HG03045 (cell line): ENCODE measurements at regions not wholly inside any gene's neighbourhood (a gene's known extent, or its start where the extent isn't known, plus 50 kb on each side); places are given as distances from the start of the nearest gene placed in this dataset.
"Not testable (repeated sequence)": the region's sequence is repeated elsewhere in the genome, so short reads cannot be mapped to it uniquely, and the experiment has no call there.

ENCODE experiments used
- ATAC-seq: cut with Tn5 transposase; IDR thresholded peaks from one replicate; pipeline ENCODE4 v1.9.1; 2021; ENCODE audit warnings: mild to moderate bottlenecking, moderate library complexity; ENCODE audit not compliant: unreplicated experiment

DNA sequence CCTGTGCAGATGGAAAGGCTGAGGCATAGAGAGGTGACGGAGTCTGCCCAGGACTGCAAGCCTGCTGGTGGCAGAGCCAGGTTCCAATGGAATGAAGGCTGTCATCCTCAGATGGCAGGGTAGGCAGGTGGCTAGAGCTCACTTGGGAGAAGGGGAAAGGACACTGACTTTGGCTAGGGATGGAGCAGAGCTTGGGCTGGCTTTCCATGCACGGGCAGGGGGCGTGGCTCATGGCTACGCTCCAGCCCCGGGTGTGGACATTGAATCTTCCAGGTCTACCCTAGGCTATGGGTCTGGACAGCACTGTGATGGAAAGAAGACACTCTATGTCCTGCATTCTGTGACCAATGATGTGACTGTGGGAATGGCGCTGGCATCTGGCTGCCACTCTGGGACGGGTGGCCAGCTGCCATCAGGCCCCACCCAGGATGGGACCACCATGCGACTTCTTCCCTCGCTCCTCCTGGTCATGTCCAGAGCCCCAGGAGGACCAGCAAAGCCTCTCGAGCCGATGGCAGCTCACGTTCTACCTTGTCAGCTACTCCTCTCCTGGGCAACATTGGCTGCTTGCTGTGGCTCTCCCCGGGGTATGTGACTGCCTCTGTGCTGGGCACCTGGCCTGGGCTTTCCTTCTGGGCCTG is 398.7 kb downstream of the TMEM121 start:
- no peak for ATAC-seq

DNA sequence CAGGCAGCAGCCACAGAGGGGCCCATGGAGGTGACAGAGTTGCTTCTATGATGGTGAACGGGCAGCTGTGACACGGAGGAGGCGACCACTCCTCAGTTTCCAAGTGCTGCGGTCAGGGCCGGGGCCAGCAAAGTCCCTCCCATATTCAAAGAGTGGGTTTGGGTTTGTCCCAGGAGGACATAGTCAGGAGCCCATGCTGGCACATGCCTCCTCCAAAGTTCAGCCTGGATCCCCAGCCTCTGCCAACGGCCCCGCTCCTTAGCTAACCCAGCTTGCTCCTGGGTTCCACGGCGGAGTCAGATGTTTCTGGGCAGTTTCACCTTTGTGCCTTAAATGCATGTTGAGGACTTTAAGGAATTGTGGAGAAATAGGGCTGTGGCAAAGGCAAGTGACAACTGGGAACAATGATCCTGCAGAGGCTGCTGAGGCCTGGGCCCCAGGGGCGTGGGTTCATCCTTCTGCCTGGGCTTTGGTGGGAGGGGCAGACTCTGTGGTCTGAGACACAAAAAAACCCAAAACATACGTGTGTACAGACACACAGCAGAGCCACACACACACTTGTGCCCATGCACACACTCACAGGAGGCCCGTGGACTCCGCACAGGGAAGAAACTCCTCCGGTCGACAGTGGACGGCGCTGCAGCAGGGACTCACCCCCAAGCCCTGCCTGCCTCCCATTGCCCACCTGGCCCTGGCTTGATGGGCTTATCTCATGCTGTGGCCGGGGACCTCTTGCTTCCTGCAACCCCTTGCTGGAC is 399.4 kb downstream of the TMEM121 start:
- ATAC-seq = no peak

DNA sequence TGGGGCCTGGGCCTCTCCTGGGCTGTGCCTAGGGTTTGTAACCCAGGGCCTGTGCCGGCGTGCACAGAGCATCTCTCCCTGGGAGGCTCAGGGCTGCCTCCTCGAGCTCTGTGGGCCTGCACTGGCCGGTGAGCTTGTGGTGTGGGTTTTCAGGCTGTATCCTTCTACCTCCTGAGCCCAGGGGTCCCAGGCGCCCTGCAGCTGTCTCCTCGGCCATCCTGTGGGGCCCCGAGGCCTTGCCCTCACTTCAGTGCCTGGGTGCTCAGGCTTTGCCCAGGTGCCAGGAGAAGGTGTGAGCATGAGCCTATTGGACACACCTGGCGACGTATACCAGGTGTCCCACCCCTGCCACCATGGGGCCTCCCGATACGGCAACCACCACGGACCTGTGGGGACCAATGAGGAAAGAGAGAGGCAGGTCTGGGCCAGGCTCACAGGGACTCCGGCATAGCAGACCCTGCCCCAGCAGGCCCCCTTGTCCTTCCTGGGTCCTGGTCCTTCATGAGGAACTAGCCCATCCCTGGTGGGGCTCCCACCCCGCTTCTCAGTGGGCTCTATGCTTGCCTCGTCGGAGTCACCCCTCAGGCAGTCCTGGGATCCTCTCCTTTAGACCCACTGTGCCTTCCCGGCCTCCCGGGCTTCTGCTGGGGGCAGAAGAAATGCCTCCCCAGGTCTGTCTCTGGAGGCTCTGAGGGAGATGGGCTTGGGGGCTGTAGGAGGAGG is 400.2 kb downstream of the TMEM121 start:
- ATAC-seq = no peak

DNA sequence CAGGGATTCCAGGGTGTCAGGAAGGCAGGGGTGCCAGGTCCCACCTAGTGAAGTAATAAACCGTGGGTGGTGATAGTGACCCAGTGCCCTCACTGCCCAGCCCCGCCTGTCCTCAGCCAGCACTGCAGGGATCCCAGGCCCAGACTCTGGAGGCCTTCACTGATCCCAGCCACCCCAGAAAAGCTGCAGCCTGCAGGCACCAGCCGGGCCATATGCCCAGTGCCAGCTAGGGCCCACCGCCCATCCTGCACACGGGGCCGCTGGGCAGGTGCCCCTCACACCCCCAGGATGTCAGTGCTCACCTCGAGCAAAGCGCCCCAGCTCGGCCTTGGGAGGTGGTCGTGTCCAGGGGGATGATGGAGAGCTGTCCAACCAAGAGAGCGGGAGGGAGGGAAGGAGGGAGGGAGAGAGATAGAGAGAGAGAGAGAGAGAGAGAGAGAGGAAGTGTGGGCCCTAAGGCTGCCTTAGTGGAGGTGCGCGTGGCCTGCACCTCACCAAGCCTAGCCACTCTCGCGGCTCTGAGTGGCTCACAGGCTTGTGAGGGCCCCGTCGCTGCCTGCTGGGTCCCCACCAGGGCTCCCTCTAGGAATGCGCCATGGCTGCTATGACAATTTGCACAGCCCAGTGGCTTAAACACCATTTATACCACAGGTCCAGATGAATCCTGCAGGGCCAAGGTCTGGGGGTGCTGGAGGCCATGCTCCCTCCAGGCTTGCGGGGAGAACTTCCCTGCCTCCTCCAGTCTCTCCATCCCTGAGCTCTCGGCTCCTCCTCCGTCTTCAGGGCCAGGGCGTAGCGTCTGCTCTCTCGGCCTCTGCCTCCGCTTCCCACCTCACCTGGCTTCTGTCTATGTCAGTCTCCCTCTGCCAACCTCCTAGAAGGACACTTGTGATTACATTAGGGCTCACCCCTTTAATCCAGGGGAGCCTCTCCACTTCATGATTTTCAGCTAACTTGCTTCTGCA is 401.0 kb downstream of the TMEM121 start:
- ATAC-seq = no peak

DNA sequence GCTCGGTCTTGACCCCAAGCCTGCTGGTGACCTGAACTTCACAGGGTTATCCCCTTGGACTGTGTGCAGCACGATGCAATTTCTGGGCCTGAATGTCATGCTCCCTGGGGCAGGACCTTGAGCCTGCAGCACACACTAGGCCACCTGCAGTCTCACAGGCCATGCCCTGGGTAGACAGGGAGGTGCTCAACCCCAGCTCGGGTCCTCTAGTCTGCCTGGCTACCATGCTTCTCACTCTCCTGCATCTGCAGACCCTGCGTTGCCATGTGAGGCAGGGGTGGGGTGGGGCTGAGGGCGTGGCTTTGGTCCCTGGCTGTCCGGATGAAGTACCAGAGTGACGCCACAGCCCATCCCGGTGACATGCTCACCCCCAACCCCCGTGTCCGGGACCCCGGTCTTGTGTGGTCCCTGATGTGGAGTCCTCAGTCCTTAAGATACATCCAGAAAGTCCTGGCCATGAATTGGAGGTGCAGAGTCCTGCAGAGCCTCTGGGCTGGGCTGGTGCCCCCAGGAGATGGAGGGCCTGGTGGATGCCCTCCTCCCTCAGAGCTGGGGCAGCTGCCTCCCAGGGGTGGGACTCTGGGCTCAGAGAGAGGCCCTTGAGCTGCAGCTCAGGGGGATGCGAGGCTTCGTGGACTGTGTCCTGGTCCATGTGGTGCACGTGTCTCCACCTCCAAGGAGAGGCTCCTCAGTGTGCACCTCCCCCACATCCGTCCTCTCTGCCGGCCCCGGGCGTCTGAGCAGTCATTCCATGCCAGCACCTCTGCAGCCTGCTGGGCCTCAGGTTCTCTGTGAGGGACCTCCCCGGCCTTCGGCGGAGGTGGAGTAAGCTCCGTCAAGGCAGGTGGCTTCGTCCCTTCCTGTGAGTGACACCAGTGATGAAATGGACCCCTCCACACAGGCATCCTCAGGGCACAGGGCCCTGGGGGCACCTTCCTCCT is 402.1 kb downstream of the TMEM121 start:
- ATAC-seq = not testable (repeated sequence)

DNA sequence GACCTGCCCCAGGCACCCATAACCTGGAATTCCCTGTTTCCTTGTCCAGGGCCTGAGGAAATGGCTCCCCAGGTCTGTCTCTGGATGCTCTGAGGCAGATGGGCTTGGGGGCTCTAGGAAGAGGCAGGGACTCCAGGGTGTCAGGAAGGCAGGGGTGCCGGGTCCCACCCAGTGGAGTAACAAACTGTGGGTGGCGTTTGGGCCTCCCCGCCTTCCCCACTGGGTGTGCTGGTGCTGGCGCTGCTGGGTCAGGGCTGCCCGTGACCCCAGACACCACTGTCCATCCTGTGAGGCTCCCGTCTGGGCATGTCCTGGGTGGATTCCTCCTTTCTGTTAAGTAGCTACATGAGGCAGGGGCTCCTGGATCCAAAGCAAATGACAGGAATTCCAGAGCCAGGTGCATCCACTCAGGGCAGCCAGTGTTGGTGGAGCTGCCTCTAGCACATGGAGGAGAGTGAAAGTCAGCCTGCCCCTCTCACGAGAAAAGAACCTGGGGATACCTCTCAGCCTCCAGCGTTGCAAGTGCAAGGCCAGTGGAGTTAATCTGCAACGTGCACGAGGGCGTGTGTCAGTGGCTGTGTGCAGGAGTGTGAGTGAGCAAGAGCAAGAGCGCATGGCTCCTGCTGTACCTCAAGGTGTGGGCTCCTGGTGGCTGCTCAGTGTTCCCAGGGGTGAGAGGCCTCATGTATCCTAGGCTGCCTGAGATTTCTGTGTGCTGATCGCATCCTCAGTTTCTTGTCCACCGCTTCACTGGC is 403.1 kb downstream of the TMEM121 start:
- no peak for ATAC-seq

DNA sequence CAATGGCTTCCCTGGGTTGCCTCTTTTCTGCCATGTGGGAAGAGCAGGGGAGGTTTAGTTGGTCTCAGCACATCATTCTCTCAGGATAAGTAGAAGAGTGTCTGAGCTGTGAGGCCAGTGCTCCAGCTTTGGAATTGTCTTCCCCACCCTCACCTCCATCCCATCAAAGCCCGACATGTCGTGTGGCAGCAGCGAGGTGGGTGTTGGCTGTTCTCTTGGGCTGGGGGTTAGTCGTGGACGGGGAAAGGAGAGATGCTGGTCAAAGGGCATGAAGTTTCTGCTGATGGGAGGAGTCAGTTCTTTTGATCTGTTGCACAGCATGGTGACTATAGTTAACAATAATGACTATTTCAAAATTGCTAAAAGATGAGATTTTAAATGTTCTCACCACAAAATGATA is 404.2 kb downstream of the TMEM121 start:
- no peak for ATAC-seq

DNA sequence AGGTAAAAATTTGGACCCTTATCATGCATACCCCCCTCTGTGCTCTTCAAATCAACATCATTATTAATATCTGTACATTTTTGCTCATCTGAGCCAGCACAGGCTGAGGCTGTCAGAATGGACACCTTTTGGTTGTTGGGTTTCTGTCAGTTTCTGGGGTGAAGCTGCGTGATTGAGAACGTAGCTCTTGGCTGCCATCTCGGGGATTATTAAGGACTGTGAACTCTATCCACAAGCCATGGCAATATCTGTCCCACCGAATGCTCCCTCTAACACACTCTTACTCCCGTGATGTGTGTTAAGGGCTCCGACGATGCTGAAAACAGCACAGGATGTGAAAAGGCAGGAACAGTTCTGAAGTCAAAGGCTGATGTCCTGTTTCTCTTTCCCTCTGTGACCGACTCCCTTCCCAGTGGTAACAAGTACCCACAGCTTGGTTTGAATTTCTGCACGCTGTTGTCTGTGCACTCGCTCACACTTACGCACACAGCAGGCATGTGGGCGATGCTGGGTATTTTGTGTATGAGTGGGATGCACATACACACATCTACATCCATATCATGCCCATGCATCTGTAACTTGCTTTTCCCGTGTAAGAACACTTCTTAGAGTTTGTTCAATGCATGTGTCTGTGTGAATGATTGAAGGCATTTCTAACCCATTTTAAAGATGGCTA is 405.6 kb downstream of the TMEM121 start:
- ATAC-seq = no peak

DNA sequence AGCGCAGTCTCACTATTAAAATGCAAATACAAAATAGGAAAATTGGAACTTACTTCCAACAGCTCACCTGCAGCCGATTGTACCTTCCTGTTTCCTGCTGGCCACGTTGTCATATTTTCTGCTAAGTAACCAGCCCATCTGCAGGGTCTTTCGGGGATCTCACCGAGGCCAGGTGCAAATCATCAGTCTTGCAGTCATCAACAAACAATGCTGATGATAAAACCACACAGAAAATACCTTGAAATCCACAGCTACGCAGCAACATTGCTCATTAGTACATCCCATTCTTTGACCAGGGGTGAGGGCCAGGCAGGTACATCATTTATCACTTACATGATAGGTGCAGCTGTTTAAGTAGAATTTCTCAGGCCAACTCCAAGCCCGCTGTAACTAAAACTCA is 406.9 kb downstream of the TMEM121 start:
- ATAC-seq = no peak

DNA sequence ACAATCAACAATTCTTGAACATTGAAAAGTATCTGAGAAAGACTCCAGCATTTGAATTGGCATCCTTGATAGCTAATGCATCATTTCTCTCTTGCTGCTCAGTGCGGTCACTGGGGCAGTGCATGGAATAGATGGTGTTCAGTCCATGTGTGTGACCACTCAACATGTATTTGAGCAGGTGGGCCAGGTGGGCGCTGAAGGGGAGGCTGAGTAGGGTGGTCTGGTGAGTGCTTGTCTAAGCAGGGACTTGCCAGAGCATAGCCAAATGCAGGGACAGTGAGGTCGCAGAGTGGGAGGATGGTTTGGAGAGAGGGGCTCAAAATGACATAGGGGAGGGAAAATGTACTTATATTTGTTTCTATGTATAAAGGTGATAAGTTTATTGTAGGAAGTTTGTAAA is 409.0 kb downstream of the TMEM121 start:
- ATAC-seq = no peak

DNA sequence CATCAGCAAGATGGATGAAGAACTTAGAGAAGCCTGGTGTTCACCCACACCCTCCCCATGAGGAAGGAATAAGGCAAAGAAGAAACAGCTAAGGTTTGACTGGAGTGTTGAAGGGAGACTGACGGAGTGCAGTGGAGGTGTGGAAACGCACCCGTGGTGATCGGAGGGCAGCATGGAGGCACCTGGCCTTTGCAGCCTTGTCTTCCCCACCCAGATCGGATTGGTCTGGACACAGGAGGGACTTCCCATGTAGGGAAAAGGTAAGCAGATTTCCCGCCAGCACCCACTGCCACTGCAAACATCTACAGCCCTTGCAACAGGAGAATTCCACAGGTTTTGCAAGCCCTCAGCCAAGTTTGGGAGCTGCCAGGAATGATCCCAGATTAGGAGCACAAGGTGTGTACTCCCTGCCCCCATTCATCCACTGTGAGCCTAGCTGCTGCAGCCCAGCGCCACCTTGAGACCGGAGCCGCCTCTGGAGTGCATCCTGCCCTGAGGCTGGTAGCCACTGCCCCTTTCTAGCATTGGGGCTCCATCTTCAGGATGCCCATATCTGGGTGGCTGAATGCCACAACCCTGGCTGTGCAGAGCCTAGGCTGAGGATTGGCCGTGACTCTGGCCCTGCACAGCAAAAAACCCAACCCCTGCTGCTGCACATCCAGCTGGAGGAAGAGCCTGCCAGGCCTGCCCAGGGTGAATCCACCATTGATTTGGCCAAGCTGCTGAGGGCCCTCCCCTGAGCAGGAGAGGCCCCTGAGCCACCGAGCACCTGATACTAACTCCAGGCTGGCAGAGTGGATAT is 411.1 kb downstream of the TMEM121 start:
- no peak for ATAC-seq

DNA sequence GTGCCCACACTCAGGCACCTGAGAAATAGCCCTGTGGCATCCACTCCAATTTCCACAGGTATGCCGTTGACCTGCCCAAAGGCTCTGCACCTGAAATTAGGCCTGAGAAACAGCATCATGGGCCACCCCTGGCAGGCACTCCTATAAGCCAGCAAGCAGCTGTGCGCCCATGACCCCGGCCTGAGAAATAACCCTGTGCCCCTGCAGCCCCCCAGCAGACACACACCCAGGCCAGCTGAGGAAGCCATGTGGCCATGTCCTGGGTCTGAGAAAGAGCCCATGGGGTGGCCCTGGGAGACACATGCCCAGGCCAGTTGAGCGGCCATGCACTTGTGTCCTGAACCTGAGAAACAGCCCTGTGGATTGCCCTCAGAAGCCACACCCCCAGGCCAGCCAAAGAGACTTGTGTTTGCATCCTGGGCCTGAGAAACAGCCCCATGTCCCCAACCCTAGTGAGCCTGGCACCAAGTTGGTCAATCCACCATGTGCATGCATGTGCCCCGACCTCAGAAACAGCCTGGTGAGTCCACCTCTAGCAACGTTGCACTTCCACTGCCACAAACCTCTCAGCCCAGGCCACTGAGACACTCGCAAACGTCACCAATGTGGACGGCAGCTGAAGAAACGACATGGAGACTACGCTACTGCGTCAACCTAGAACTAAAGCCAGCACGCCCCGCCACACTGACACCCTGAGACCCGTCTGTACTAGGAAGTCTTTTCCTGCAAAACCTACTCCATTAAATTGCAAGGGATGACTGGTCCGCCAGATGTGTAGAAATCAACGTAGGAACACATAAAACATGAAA is 411.9 kb downstream of the TMEM121 start:
- no peak for ATAC-seq

DNA sequence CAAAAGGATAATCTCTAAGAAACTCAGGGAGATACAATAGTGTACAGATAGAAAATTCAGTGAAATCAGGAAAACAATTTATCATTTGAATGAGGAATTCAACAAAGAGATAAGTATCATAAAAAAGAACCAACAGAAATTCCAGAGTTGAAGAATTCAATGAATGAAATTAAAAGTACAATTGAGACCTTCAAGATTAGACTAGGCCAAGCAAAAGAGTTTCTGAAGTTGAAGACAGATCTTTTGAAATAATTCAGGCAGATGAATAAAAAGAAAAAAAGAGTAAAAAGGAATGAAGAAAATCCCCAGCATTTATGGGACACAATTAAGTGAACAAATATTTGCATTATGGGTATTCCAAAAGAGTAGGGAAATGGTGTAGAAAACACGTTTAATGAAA is 412.6 kb downstream of the TMEM121 start:
- no peak for ATAC-seq

DNA sequence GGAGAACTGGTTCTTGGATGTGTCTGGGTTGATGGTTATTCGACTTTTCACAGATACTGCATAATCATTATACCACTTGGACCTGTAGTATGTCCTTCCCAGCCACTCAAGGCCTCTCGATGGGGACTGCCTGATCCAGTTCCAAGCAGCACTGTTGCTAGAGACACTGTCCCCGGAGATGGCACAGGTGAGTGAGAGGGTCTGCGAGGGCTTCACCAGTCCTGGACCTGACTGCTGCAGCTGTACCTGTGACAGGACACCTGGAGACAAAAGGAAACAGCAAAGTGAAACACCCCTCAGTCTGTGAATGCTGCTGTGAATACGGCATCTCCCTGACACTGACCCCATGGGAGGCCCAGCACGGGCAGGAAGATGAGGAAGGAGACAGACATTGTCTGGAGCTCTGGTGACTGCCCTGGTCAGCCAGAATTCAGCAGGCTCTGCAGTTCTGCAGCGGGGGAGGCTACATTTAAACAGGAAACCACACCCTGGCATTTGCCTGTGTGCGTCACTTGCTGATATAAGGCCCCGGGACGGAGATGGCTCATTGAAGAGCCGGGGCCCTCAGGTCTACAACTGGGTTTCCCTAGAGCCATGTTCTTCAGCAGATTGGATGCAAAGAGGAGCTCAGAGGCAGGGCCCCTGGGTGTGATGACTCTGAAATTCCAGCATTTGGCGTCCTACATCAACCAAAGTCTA is 413.6 kb downstream of the TMEM121 start:
- no peak for ATAC-seq

DNA sequence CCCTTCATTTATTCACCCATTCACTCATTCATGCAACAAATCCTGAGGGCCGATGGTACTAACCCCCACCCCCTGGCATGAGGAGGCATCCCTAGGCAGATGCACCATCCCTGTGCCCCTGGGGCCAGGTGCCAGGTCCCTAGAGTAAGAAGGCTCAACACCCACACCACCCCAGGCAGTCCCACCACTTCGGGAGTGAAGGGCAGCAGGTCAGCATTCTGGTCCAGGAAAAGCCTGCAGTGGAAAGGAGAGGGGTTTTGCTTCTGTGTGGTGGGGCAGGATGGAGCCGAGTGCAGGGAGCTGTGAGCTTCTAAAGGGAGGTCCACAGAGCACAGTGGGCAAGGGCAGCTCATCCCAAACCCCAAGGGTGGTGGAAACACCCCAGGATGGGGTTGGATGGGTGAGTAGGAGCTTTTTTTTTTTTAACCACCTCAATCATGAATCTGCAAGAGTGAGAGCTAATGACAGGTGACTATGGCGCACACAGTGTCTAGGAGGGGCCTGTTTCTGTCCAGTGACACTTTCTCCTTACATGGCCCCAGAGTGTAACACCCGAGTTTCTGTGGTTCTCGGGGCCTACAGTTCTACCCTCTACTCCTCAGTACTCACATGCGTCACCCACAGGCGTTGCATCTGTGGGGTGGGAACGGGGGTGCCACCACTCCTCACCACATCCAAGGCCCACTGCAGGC is 414.3 kb downstream of the TMEM121 start:
- no peak for ATAC-seq
